ENCODE measurements at regions not wholly inside any gene's neighbourhood (a gene's known extent, or its start where the extent isn't known, plus 50 kb on each side); places are given as distances from the start of the nearest gene placed in this dataset.

DNA sequence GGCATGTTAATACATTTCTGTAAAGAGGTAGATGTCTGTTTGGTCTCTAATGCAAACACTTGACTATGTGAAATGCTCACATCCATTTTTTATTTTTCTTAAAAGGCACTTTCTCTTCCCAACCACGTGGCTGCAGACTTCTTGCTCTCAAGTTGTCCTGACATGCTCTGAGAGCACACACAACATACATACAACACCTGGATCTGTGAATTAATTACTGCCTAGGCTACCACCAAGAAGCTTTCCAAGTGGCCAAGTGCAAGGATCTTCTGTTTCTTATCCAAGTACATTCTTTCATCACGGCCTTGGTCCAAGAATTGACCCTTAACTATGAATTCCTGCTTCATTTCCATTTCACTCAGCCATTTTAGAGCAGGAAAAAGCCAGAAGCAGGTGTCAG is 110.8 kb downstream of the SPRY1 start:
- TF ChIP-seq, protein P1, sequence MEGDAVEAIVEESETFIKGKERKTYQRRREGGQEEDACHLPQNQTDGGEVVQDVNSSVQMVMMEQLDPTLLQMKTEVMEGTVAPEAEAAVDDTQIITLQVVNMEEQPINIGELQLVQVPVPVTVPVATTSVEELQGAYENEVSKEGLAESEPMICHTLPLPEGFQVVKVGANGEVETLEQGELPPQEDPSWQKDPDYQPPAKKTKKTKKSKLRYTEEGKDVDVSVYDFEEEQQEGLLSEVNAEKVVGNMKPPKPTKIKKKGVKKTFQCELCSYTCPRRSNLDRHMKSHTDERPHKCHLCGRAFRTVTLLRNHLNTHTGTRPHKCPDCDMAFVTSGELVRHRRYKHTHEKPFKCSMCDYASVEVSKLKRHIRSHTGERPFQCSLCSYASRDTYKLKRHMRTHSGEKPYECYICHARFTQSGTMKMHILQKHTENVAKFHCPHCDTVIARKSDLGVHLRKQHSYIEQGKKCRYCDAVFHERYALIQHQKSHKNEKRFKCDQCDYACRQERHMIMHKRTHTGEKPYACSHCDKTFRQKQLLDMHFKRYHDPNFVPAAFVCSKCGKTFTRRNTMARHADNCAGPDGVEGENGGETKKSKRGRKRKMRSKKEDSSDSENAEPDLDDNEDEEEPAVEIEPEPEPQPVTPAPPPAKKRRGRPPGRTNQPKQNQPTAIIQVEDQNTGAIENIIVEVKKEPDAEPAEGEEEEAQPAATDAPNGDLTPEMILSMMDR (IDR thresholded peaks at IDR 0.05): no peak
- TF ChIP-seq EP300 (IDR thresholded peaks at IDR 0.05): no peak
- TF ChIP-seq POLR2AphosphoS5 (IDR thresholded peaks at IDR 0.05): no peak

All from upper lobe of left lung (tissue), 4 donors.